GM12878 (cell line): ENCODE measurements at regions not wholly inside any gene's neighbourhood (a gene's known extent, or its start where the extent isn't known, plus 50 kb on each side); places are given as distances from the start of the nearest gene placed in this dataset.

ENCODE experiments used
- BCL11A ChIP-seq: IDR thresholded peaks from 2 replicates; pipeline ENCODE4 v1.6.1; 2011; ENCODE audit warnings: low read depth, low read length
- CBX5 ChIP-seq: sonication (generic); IDR thresholded peaks from 2 replicates; pipeline ENCODE4 v1.6.1; 2016; ENCODE audit warnings: low read depth, moderate library complexity, mild to moderate bottlenecking, inconsistent platforms
- CUX1 ChIP-seq: IDR thresholded peaks from 2 replicates; pipeline ENCODE4 v1.6.1; 2012; ENCODE audit warnings: improper control_type of control experiment, low read depth, low read length; ENCODE audit not compliant: insufficient replicate concordance
- JUND ChIP-seq: IDR thresholded peaks from 2 replicates; pipeline ENCODE4 v1.6.1; 2012; ENCODE audit warnings: low read depth, mild to moderate bottlenecking, low read length, improper control_type of control experiment, moderate library complexity
- MAX ChIP-seq: IDR thresholded peaks from 2 replicates; pipeline ENCODE4 v1.6.1; 2012; ENCODE audit warnings: low read depth, low read length, improper control_type of control experiment
- RB1 ChIP-seq: fragments of 450-650 bp; formaldehyde crosslinking; IDR thresholded peaks from 2 replicates; pipeline ENCODE4 v1.6.1; 2017; ENCODE audit warnings: mild to moderate bottlenecking, borderline replicate concordance
- SMC3 ChIP-seq: IDR thresholded peaks from 2 replicates; pipeline ENCODE4 v1.6.1; 2011; ENCODE audit warnings: low read length, improper control_type of control experiment, borderline replicate concordance
- YY1 ChIP-seq: IDR thresholded peaks from 2 replicates; pipeline ENCODE4 v1.6.1; 2011; ENCODE audit warnings: low read depth, mild to moderate bottlenecking, low read length
- ZNF24 ChIP-seq: fragments of 450-650 bp; IDR thresholded peaks from 2 replicates; pipeline ENCODE4 v1.6.1; 2017; ENCODE audit warnings: antibody characterized with exemption, mild to moderate bottlenecking
- ZNF274 ChIP-seq: IDR thresholded peaks from one replicate; pipeline ENCODE4 v1.8.0; 2011; ENCODE audit not compliant: insufficient read length, insufficient read depth
- TF ChIP-seq, protein P1 (sequence below), 3 experiments: IDR thresholded peaks in 2 of 3; conservative IDR thresholded peaks in 1 of 3; 2 replicates each; pipeline ENCODE4 v1.5.1; 2011; ENCODE audit warnings: low read depth in 3 of 3, low read length in 3 of 3, mild to moderate bottlenecking in 3 of 3, control low read depth in 2 of 3, moderate library complexity in 2 of 3, inconsistent platforms in 1 of 3, mixed read lengths in 1 of 3; ENCODE audit not compliant: control insufficient read depth in 2 of 3, insufficient read depth in 1 of 3; ENCODE audit errors: extremely low read depth in 1 of 3

DNA sequence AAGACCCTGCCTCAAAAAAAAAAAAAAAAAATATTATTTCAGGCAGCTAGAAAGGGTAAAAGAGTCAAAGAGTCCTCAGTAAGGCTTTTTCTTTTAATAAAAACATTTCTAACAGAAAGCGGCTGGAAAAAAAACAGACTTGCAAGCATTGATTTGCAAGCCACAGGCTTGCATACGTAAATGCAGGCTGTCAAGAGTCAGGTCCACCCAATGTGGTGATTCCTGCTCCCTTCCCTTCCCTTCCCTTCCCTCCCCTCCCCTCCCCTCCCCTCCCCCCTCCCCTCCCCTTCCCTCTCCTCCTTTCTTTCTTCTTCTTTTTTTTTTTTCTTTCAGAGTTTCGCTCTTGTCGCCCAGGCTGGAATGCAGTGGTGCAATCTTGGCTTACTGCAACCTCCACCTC lies 74.4 kb upstream of the GULP1 start:
- TF ChIP-seq, protein P1, sequence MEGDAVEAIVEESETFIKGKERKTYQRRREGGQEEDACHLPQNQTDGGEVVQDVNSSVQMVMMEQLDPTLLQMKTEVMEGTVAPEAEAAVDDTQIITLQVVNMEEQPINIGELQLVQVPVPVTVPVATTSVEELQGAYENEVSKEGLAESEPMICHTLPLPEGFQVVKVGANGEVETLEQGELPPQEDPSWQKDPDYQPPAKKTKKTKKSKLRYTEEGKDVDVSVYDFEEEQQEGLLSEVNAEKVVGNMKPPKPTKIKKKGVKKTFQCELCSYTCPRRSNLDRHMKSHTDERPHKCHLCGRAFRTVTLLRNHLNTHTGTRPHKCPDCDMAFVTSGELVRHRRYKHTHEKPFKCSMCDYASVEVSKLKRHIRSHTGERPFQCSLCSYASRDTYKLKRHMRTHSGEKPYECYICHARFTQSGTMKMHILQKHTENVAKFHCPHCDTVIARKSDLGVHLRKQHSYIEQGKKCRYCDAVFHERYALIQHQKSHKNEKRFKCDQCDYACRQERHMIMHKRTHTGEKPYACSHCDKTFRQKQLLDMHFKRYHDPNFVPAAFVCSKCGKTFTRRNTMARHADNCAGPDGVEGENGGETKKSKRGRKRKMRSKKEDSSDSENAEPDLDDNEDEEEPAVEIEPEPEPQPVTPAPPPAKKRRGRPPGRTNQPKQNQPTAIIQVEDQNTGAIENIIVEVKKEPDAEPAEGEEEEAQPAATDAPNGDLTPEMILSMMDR (IDR thresholded peaks at IDR 0.05 in 2 of 3, conservative IDR thresholded peaks at IDR 0.05 in 1 of 3; ENCODE audit: control insufficient read depth in 2 of 3, extremely low read depth in 1 of 3, insufficient read depth in 1 of 3, low read depth in 3 of 3, low read length in 3 of 3): no peak
- TF ChIP-seq YY1: no peak
- TF ChIP-seq RB1: no peak
- TF ChIP-seq ZNF274: no peak
- no peak for TF ChIP-seq MAX
- TF ChIP-seq CBX5: no peak
- TF ChIP-seq BCL11A: no peak
- no peak for TF ChIP-seq ZNF24
- no peak for TF ChIP-seq SMC3
- no peak for TF ChIP-seq CUX1
- no peak for TF ChIP-seq JUND
